K562 (cell line): ENCODE measurements at regions not wholly inside any gene's neighbourhood (a gene's known extent, or its start where the extent isn't known, plus 50 kb on each side); places are given as distances from the start of the nearest gene placed in this dataset.

ENCODE experiments used
- BRF1 ChIP-seq: IDR thresholded peaks from 3 replicates; pipeline ENCODE4 v1.6.1; 2011; ENCODE audit warnings: borderline replicate concordance, mild to moderate bottlenecking; ENCODE audit not compliant: insufficient read length; ENCODE audit errors: extremely low read depth
- C11orf30 ChIP-seq: fragments of 450-650 bp; IDR thresholded peaks from 2 replicates; pipeline ENCODE4 v1.6.1; 2016; ENCODE audit warnings: low read depth, mild to moderate bottlenecking
- CBFA2T2 ChIP-seq: fragments of 450-650 bp; conservative IDR thresholded peaks from 2 replicates; pipeline ENCODE4 v1.6.1; 2017; ENCODE audit warnings: mild to moderate bottlenecking
- DDX20 ChIP-seq: fragments of 450-650 bp; IDR thresholded peaks from 2 replicates; pipeline ENCODE4 v1.6.1; 2016; ENCODE audit warnings: missing genetic modification characterization, low read depth, mild to moderate bottlenecking, missing compliant biosample characterization, moderate library complexity
- ETS1 ChIP-seq: conservative IDR thresholded peaks from 2 replicates; pipeline ENCODE4 v1.6.1; 2011; ENCODE audit warnings: low read depth, mild to moderate bottlenecking, low read length; ENCODE audit not compliant: control insufficient read depth
- HDAC1 ChIP-seq, 2 experiments: fragments of 450-650 bp; IDR thresholded peaks; 2 replicates each; pipeline ENCODE4 v1.6.1; 2016 to 2017; ENCODE audit warnings: inconsistent platforms in 1 of 2, mild to moderate bottlenecking in 1 of 2, moderate library complexity in 1 of 2
- HOXB6 ChIP-seq: fragments of 250-450 bp; sonication (Bioruptor Pico); IDR thresholded peaks from 2 replicates; pipeline ENCODE4 v1.5.1; 2022; ENCODE audit warnings: mild to moderate bottlenecking, borderline replicate concordance
- MAFF ChIP-seq: IDR thresholded peaks from 2 replicates; pipeline ENCODE4 v1.6.1; 2012; ENCODE audit warnings: low read length, improper control_type of control experiment
- MAFG ChIP-seq: fragments of 450-650 bp; conservative IDR thresholded peaks from 2 replicates; pipeline ENCODE4 v1.6.1; 2016; ENCODE audit warnings: missing genetic modification characterization, missing compliant biosample characterization
- MAFK ChIP-seq: IDR thresholded peaks from 2 replicates; pipeline ENCODE4 v1.6.1; 2011; ENCODE audit warnings: low read length, improper control_type of control experiment
- NFE2L1 ChIP-seq: fragments of 450-650 bp; IDR thresholded peaks from 2 replicates; pipeline ENCODE4 v1.6.1; 2016; ENCODE audit warnings: missing genetic modification characterization, low read depth, mild to moderate bottlenecking, missing compliant biosample characterization, moderate library complexity, borderline replicate concordance
- RCOR1 ChIP-seq, 2 experiments: IDR thresholded peaks; 2 replicates each; pipeline ENCODE4 v1.6.1; 2012; ENCODE audit warnings: low read depth in 2 of 2, low read length in 2 of 2, borderline replicate concordance in 1 of 2, improper control_type of control experiment in 1 of 2
- REST ChIP-seq, 2 experiments: fragments of 450-650 bp; formaldehyde crosslinking in 1 of 2; IDR thresholded peaks; 2 replicates each; pipeline versions ENCODE4 v1.4.0 to v1.6.1; 2014 to 2020; ENCODE audit warnings: mild to moderate bottlenecking in 2 of 2, borderline replicate concordance in 1 of 2, low read depth in 1 of 2
- SNIP1 ChIP-seq: fragments of 450-650 bp; IDR thresholded peaks from 2 replicates; pipeline ENCODE4 v1.7.1; 2017; ENCODE audit warnings: low read depth, mild to moderate bottlenecking
- SRSF3 ChIP-seq: fragments of 200-400 bp; formaldehyde crosslinking; IDR thresholded peaks from 2 replicates; pipeline ENCODE4 v1.6.1; 2016; ENCODE audit warnings: mild to moderate bottlenecking, low read length, moderate library complexity; ENCODE audit not compliant: insufficient read depth
- TEAD1 ChIP-seq, 2 experiments: fragments of 450-650 bp in 1 of 2; sonication (generic) in 1 of 2; formaldehyde crosslinking; IDR thresholded peaks; 2 replicates each; pipeline versions ENCODE4 v1.4.0 to v1.8.0; 2020 to 2022; ENCODE audit warnings: mild to moderate bottlenecking in 2 of 2, missing genetic modification reagents in 1 of 2
- ZBTB1 ChIP-seq: sonication (generic); formaldehyde crosslinking; IDR thresholded peaks from 2 replicates; pipeline ENCODE4 v1.8.1; 2023; ENCODE audit warnings: missing genetic modification reagents, low read depth, mild to moderate bottlenecking, borderline replicate concordance
- ZFPM2 ChIP-seq: fragments of 250-450 bp; sonication (Bioruptor Pico); IDR thresholded peaks from 2 replicates; pipeline ENCODE4 v1.5.1; 2022; ENCODE audit warnings: mild to moderate bottlenecking
- ZNF197 ChIP-seq: fragments of 200-800 bp; sonication (Bioruptor generic); IDR thresholded peaks from 2 replicates; pipeline ENCODE4 v1.6.1; 2016; ENCODE audit warnings: low read depth, missing genetic modification characterization, missing compliant biosample characterization
- ZNF316 ChIP-seq: fragments of 450-650 bp; IDR thresholded peaks from 2 replicates; pipeline ENCODE4 v1.6.1; 2016

GRCh38 chr4:67162690-67163089, 382.6 kb downstream of the CENPC start (continued):
- no peak for TF ChIP-seq REST (IDR thresholded peaks at IDR 0.05; ENCODE audit: borderline replicate concordance)
- no peak for TF ChIP-seq REST (CRISPR knock-in tag; IDR thresholded peaks at IDR 0.05; ENCODE audit: low read depth)
- no peak for TF ChIP-seq RCOR1 (IDR thresholded peaks at IDR 0.05; ENCODE audit: borderline replicate concordance in 1 of 2, low read depth in 2 of 2, low read length in 2 of 2)
- peak; percentile 56 for TF ChIP-seq C11orf30
- TF ChIP-seq CBFA2T2, result no peak
- TF ChIP-seq ZNF316, result peak; percentile 71
- no peak for TF ChIP-seq BRF1
- TF ChIP-seq HOXB6 (CRISPR knock-in tag), result no peak
- no peak for TF ChIP-seq ZNF197 (CRISPR knock-in tag)
- no peak for TF ChIP-seq ZFPM2 (CRISPR knock-in tag)
- TF ChIP-seq MAFG, result peak; percentile 51; the same call in 1 of the 2 replicates
- no peak for TF ChIP-seq DDX20
- no peak for TF ChIP-seq ETS1
- no peak for TF ChIP-seq SNIP1
- TF ChIP-seq MAFF, result peak; percentile 82
- TF ChIP-seq MAFK, result peak; percentile 84
- TF ChIP-seq ZBTB1 (CRISPR knock-in tag), result no peak
- TF ChIP-seq TEAD1 (CRISPR knock-in tag; IDR thresholded peaks at IDR 0.05), result no peak
- TF ChIP-seq HDAC1 (IDR thresholded peaks at IDR 0.05), result no peak
- TF ChIP-seq NFE2L1 (tag), result no peak
- TF ChIP-seq SRSF3, result no peak
